PC-9 (cell line): ENCODE measurements at regions not wholly inside any gene's neighbourhood (a gene's known extent, or its start where the extent isn't known, plus 50 kb on each side); places are given as distances from the start of the nearest gene placed in this dataset.

Experiments used
- CTCF ChIP-seq: fragments of 200-600 bp; sonication (generic); conservative IDR thresholded peaks from 2 replicates; pipeline ENCODE4 v1.6.1; 2017; ENCODE audit warnings: mixed run types, antibody characterized with exemption, mild to moderate bottlenecking, moderate library complexity
- EZH2 ChIP-seq: fragments of 200-600 bp; sonication (generic); IDR thresholded peaks from 2 replicates; pipeline ENCODE4 v1.8.0; 2017; ENCODE audit warnings: antibody characterized with exemption, low read depth

GRCh38 chr3:16741103-16741758 lies 136.0 kb upstream of the DAZL start:
- TF ChIP-seq CTCF: no peak
- no peak for TF ChIP-seq EZH2
